ENCODE measurements at regions not wholly inside any gene's neighbourhood (a gene's known extent, or its start where the extent isn't known, plus 50 kb on each side); places are given as distances from the start of the nearest gene placed in this dataset.

DNA sequence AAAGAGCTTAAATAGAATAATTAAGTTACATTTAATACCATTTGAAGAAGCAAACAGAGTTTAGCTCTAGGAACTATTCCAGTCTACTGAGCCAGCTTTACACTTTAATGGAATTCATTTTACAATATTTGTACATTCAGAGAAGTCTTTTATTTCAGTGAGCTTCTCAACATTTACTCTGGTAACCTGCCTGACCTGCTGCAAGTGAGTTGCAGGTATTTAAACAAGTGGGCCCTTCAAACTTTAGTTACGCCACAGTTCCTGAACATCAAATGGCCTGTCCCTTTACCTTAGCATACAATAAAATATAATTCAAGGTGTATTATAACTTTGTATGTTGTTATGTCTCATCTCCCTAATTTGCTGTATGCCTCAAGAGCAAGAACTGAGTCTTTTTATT, 121.6 kb upstream of the SEMA3C start:
- Histone ChIP-seq H3K4me3 (no peak overlapping the region), H3K36me3 (no peaks in the 10 kb centered on the region), H3K9me3 (peaks cover 0 to 12% of the 10 kb centered on the region in 2 donors), H3K4me1 (no peaks in the 10 kb centered on the region), H3K27me3 (no peaks in the 10 kb centered on the region), H3K27ac (no peak overlapping the region)
- TF ChIP-seq, protein P1, sequence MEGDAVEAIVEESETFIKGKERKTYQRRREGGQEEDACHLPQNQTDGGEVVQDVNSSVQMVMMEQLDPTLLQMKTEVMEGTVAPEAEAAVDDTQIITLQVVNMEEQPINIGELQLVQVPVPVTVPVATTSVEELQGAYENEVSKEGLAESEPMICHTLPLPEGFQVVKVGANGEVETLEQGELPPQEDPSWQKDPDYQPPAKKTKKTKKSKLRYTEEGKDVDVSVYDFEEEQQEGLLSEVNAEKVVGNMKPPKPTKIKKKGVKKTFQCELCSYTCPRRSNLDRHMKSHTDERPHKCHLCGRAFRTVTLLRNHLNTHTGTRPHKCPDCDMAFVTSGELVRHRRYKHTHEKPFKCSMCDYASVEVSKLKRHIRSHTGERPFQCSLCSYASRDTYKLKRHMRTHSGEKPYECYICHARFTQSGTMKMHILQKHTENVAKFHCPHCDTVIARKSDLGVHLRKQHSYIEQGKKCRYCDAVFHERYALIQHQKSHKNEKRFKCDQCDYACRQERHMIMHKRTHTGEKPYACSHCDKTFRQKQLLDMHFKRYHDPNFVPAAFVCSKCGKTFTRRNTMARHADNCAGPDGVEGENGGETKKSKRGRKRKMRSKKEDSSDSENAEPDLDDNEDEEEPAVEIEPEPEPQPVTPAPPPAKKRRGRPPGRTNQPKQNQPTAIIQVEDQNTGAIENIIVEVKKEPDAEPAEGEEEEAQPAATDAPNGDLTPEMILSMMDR (IDR thresholded peaks at IDR 0.05) = no peak
- intact Hi-C loops (cut with DNase I) = no loop called here
- ATAC-seq (peak; percentile 69), DNase-seq (peak in 2 of 4 donors; percentile 25 to 77)

DNA sequence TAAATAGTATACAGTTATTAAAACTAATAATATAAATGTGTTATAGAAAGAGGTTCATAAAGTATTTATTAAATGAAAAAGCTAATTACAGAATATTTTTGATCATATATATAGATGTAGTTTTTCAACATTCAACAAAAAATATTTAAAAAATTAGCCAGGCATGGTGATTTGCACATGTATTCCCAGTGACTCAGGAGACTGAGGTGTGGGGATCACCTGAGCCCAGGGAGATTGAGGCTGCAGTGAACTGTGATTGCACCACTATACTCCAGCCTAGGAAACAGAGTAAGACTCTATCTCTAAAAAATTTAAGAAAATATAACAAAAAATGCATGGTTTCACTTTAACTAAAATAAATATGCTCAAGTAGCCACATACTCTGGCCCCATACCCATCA, 118.0 kb upstream of the SEMA3C start:
- no peak for DNase-seq
- H3K4me3 ChIP-seq = no peak overlapping the region
- H3K27ac ChIP-seq = no peak overlapping the region
- TF ChIP-seq, protein P1 (IDR thresholded peaks at IDR 0.05) = no peak
- ATAC-seq = no peak
- no peaks in the 10 kb centered on the region for H3K36me3 ChIP-seq
- no peaks in the 10 kb centered on the region for H3K27me3 ChIP-seq
- H3K9me3 ChIP-seq = peaks cover 0 to 2% of the 10 kb centered on the region in 2 donors
- H3K4me1 ChIP-seq = no peaks in the 10 kb centered on the region
- intact Hi-C loops (cut with DNase I) = no loop called here

GRCh38 chr7:81036057-81036456, 117.2 kb upstream of the SEMA3C start:
- no peak for ATAC-seq
- no peak for DNase-seq
- H3K9me3 ChIP-seq = peaks cover 0 to 2% of the 10 kb centered on the region in 2 donors
- no peak overlapping the region for H3K4me3 ChIP-seq
- H3K4me1 ChIP-seq = no peaks in the 10 kb centered on the region
- H3K27me3 ChIP-seq = no peaks in the 10 kb centered on the region
- TF ChIP-seq, protein P1 (IDR thresholded peaks at IDR 0.05) = no peak
- intact Hi-C loops (cut with DNase I) = no loop called here
- no peak overlapping the region for H3K27ac ChIP-seq
- no peaks in the 10 kb centered on the region for H3K36me3 ChIP-seq

DNA sequence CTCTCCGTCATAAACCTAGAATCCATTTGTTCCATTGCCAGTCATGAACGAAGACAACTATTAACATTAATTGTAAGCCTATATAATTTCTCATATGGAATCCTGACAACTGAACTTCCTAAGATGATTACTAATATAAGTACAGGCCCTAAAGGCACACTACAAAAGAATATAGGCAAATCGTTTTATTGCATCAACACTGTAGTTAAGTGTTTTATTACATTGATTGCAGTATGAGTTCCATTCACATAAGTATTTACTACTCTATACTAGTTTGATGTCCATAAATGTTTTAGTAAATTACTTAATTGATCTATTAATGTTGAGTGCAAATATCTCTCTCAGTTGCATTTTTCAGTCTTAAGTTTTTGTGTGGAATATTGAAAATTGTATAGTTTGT, 113.1 kb upstream of the SEMA3C start:
- no peaks in the 10 kb centered on the region for H3K4me1 ChIP-seq
- ATAC-seq (no peak), DNase-seq (no peak)
- no peak overlapping the region for H3K4me3 ChIP-seq
- TF ChIP-seq, protein P1 (IDR thresholded peaks at IDR 0.05) = no peak
- H3K36me3 ChIP-seq = no peaks in the 10 kb centered on the region
- no peak overlapping the region for H3K27ac ChIP-seq
- H3K27me3 ChIP-seq = no peaks in the 10 kb centered on the region
- no peaks in the 10 kb centered on the region for H3K9me3 ChIP-seq
- intact Hi-C loops (cut with DNase I) = no loop called here

- DNase-seq = no peak
- ATAC-seq = no peak
- H3K4me1 ChIP-seq = no peaks in the 10 kb centered on the region
- TF ChIP-seq, protein P1 (IDR thresholded peaks at IDR 0.05) = no peak
- no peaks in the 10 kb centered on the region for H3K9me3 ChIP-seq
- no peak overlapping the region for H3K27ac ChIP-seq
- intact Hi-C loops (cut with DNase I) = no loop called here
- H3K36me3 ChIP-seq = no peaks in the 10 kb centered on the region
- H3K4me3 ChIP-seq = no peak overlapping the region
- no peaks in the 10 kb centered on the region for H3K27me3 ChIP-seq
These were observed 112.4 kb upstream of the SEMA3C start for GRCh38 chr7:81031243-81031642.

All from left lung (tissue), 4 donors.